Activated T-cell treated with anti-CD3 and anti-CD28 coated beads for 24 hours (primary cell): ENCODE measurements at regions not wholly inside any gene's neighbourhood (a gene's known extent, or its start where the extent isn't known, plus 50 kb on each side); places are given as distances from the start of the nearest gene placed in this dataset.
A peak's percentile ranks its signal among the peaks of the same experiment; 100 is the strongest.

Source experiments
- DNase-seq: peaks from one replicate; pipeline ENCODE4 v3.0.0-alpha.2; 2020; ENCODE audit warnings: low read depth

- no peak for DNase-seq
These were observed 148.7 kb downstream of the DYRK2 start for GRCh38 chr12:67797185-67797741.

GRCh38 chr12:67797753-67798152 lies 149.2 kb downstream of the DYRK2 start:
- DNase-seq, result no peak

GRCh38 chr12:67798768-67799167 lies 150.2 kb downstream of the DYRK2 start:
- no peak for DNase-seq

GRCh38 chr12:67802731-67803130 lies 154.2 kb downstream of the DYRK2 start:
- no peak for DNase-seq

GRCh38 chr12:67803278-67803993 lies 154.9 kb downstream of the DYRK2 start:
- DNase-seq, result no peak

- DNase-seq, result peak; percentile 58
These were observed 155.6 kb downstream of the DYRK2 start for GRCh38 chr12:67804168-67804567.

- no peak for DNase-seq
These were observed 159.3 kb downstream of the DYRK2 start for GRCh38 chr12:67807814-67808213.

- DNase-seq, result no peak
These were observed 161.6 kb downstream of the DYRK2 start for GRCh38 chr12:67810166-67810565.

GRCh38 chr12:67811437-67812361 lies 163.2 kb downstream of the DYRK2 start:
- no peak for DNase-seq

- DNase-seq, result no peak
These were observed 164.9 kb downstream of the DYRK2 start for GRCh38 chr12:67813456-67813904.

GRCh38 chr12:67816269-67816668 lies 167.7 kb downstream of the DYRK2 start:
- DNase-seq, result no peak

GRCh38 chr12:67818459-67818903 lies 169.9 kb downstream of the DYRK2 start:
- no peak for DNase-seq

- no peak for DNase-seq
These were observed 169.3 kb upstream of the IFNG-AS1 start for GRCh38 chr12:67819902-67820301.

GRCh38 chr12:67820694-67821093 lies 168.6 kb upstream of the IFNG-AS1 start:
- DNase-seq, result no peak

- no peak for DNase-seq
These were observed 166.4 kb upstream of the IFNG-AS1 start for GRCh38 chr12:67822826-67823225.

- no peak for DNase-seq
These were observed 163.1 kb upstream of the IFNG-AS1 start for GRCh38 chr12:67826148-67826547.

GRCh38 chr12:67826946-67827720 lies 162.1 kb upstream of the IFNG-AS1 start:
- no peak for DNase-seq

- DNase-seq, result peak; percentile 57
These were observed 161.3 kb upstream of the IFNG-AS1 start for GRCh38 chr12:67827820-67828383.

- DNase-seq, result no peak
These were observed 159.4 kb upstream of the IFNG-AS1 start for GRCh38 chr12:67829896-67830295.

- DNase-seq, result no peak
These were observed 157.1 kb upstream of the IFNG-AS1 start for GRCh38 chr12:67832155-67832554.

GRCh38 chr12:67833602-67834001 lies 155.6 kb upstream of the IFNG-AS1 start:
- no peak for DNase-seq

- DNase-seq, result no peak
These were observed 151.4 kb upstream of the IFNG-AS1 start for GRCh38 chr12:67837876-67838275.
